Medulla oblongata (tissue), 1 donor: ENCODE measurements at regions not wholly inside any gene's neighbourhood (a gene's known extent, or its start where the extent isn't known, plus 50 kb on each side); places are given as distances from the start of the nearest gene placed in this dataset.

Source experiments
- DNase-seq: peaks from one replicate; pipeline ENCODE4 v3.0.0-alpha.2; 2015; ENCODE audit errors: extremely low spot score

GRCh38 chr11:121688860-121689614 is 236.3 kb upstream of the SORL1-AS1 start:
- DNase-seq = no peak

- DNase-seq = no peak
Observed at GRCh38 chr11:121688055-121688491, 235.3 kb upstream of the SORL1-AS1 start.

- DNase-seq = no peak
Observed at GRCh38 chr11:121683791-121684190, 231.0 kb upstream of the SORL1-AS1 start.
